Ascending aorta (tissue), 2 donors: ENCODE measurements at regions not wholly inside any gene's neighbourhood (a gene's known extent, or its start where the extent isn't known, plus 50 kb on each side); places are given as distances from the start of the nearest gene placed in this dataset.
A peak's percentile ranks its signal among the peaks of the same experiment; 100 is the strongest.

Experiments used
- DNase-seq, 2 donors: peaks; one replicate each; pipeline ENCODE4 v3.0.0-alpha.2; 2019; ENCODE audit warnings: low spot score in 2 of 2
- H3K27ac ChIP-seq, 2 donors: fragments of 200-600 bp; sonication (generic); one replicate each; pipeline ENCODE4 v1.5.1; 2016 to 2017; ENCODE audit warnings: mild to moderate bottlenecking in 1 of 2
- H3K27me3 ChIP-seq: fragments of 200-600 bp; sonication (generic); one replicate; pipeline ENCODE4 v1.5.1; 2017
- H3K36me3 ChIP-seq, 2 donors: fragments of 200-600 bp; sonication (generic); one replicate each; pipeline ENCODE4 v1.5.1; 2016
- H3K4me1 ChIP-seq, 2 donors: fragments of 200-600 bp; sonication (generic); one replicate each; pipeline ENCODE4 v1.5.1; 2016 to 2017; ENCODE audit warnings: mild to moderate bottlenecking in 1 of 2
- H3K4me3 ChIP-seq, 2 donors: fragments of 200-600 bp; sonication (generic); one replicate each; pipeline ENCODE4 v1.5.1; 2016 to 2017; ENCODE audit warnings: mild to moderate bottlenecking in 1 of 2
- H3K9me3 ChIP-seq, 2 donors: fragments of 200-600 bp; sonication (generic); one replicate each; pipeline ENCODE4 v1.5.1; 2016
- CTCF ChIP-seq, 3 experiments: fragments of 200-600 bp in 2 of 3; fragments of 450-650 bp in 1 of 3; sonication (generic) in 2 of 3; IDR thresholded peaks; one replicate each; pipeline ENCODE4 v1.5.1; 2016 to 2019; ENCODE audit warnings: antibody characterized with exemption in 3 of 3, mild to moderate bottlenecking in 1 of 3, moderate library complexity in 1 of 3
- intact Hi-C: fragments of 100-400 bp; cut with DNase I; formaldehyde crosslinking; loops from one replicate; pipeline ENCODE4 v1.15.1; 2023

DNA sequence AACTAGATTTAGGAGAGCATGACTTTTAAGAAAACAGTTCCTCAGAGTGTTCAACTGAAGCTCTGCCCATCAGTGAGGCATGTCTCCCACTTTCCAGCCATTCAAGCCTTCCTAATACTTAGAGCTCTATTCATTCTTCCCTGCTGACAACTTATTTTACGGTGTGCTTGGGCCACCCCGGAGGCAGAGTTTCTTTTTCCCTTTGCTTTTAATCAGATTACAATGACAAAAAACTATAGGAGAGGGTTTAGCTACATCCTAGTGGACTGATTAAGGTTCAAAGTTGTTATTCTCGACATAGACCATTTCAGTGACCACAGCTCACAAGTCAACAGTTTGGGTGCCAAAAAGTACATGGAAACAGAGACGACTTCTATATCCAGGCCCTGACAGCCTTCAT lies 167.8 kb upstream of the TRIB2 start:
- Histone ChIP-seq H3K36me3 (no peaks in the 10 kb centered on the region), H3K9me3 (no peaks in the 10 kb centered on the region), H3K4me1 (peaks cover 0 to 2% of the 10 kb centered on the region in 2 donors), H3K4me3 (no peak overlapping the region), H3K27me3 (no peaks in the 10 kb centered on the region), H3K27ac (peak overlapping the region in 1 of 2 donors; percentile 23)
- intact Hi-C loops = no loop called here
- DNase-seq = no peak
- TF ChIP-seq CTCF (IDR thresholded peaks at IDR 0.05) = no peak

GRCh38 chr2:12549641-12550040 lies 167.1 kb upstream of the TRIB2 start:
- no peak for DNase-seq
- Histone ChIP-seq H3K27ac (peak overlapping the region in 1 of 2 donors; percentile 23), H3K27me3 (no peaks in the 10 kb centered on the region), H3K9me3 (no peaks in the 10 kb centered on the region), H3K4me3 (no peak overlapping the region), H3K36me3 (no peaks in the 10 kb centered on the region), H3K4me1 (peaks cover 0 to 2% of the 10 kb centered on the region in 2 donors)
- no peak for TF ChIP-seq CTCF (IDR thresholded peaks at IDR 0.05)
- intact Hi-C loops = loop anchor here (10.0 kb wide), 1 partner anchor 225 kb away; no protein-coding TSS in a partner anchor

GRCh38 chr2:12552092-12552491 lies 164.6 kb upstream of the TRIB2 start:
- no peaks in the 10 kb centered on the region for H3K27me3 ChIP-seq
- H3K4me1 ChIP-seq = peaks cover 0 to 14% of the 10 kb centered on the region in 2 donors
- no peak overlapping the region for H3K4me3 ChIP-seq
- H3K36me3 ChIP-seq = no peaks in the 10 kb centered on the region
- intact Hi-C loops = loop anchor here (10.0 kb wide), 1 partner anchor 227 kb away; no protein-coding TSS in a partner anchor
- no peaks in the 10 kb centered on the region for H3K9me3 ChIP-seq
- H3K27ac ChIP-seq = no peak overlapping the region
- no peak for TF ChIP-seq CTCF (IDR thresholded peaks at IDR 0.05)
- no peak for DNase-seq

DNA sequence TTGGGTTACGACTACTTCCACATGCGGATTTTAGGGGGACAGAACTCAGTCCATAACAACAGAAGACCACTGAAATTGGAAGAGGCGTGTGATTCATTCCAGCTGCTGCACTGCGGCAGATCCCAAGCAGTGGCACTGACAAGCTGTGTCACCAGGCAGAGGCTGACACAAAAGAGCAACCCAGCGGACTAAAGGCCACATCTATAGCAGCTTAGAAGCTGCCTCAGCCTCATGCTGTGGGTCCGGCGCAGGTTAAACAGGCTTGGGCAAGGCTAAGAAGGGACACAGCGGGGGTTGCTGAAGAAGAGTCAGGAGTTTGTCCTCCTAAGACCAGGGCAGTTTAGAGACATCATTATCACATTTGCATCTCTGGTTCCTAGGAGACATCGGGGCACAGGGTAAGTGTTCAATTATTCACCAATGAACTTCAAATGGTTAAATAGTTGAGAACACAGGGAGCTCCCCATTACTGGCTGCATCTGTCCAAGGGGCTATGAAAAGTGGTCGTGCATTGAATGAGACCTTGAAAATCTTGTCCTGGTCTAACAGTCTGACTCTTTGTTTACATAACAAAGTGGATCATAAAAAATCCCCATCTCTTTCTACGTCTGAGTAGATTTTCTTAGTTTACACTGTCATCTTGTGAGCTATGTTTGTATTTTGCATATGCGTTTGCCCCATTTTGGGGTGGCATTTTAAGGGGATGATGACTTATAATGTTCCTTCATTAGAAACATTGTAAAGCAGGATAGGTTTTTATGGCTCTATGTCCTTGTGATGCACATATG lies 162.3 kb upstream of the TRIB2 start:
- DNase-seq = no peak
- H3K27ac ChIP-seq = peak overlapping the region; percentile 41 to 47
- no peak for TF ChIP-seq CTCF (IDR thresholded peaks at IDR 0.05)
- intact Hi-C loops = loop anchor here (5.0 to 10.0 kb wide), 2 partner anchors 163 to 230 kb away; partner anchors contain the start of gene TRIB2
- peaks cover 0 to 12% of the 10 kb centered on the region in 2 donors for H3K4me1 ChIP-seq
- no peaks in the 10 kb centered on the region for H3K27me3 ChIP-seq
- H3K4me3 ChIP-seq = no peak overlapping the region
- H3K9me3 ChIP-seq = no peaks in the 10 kb centered on the region
- no peaks in the 10 kb centered on the region for H3K36me3 ChIP-seq

DNA sequence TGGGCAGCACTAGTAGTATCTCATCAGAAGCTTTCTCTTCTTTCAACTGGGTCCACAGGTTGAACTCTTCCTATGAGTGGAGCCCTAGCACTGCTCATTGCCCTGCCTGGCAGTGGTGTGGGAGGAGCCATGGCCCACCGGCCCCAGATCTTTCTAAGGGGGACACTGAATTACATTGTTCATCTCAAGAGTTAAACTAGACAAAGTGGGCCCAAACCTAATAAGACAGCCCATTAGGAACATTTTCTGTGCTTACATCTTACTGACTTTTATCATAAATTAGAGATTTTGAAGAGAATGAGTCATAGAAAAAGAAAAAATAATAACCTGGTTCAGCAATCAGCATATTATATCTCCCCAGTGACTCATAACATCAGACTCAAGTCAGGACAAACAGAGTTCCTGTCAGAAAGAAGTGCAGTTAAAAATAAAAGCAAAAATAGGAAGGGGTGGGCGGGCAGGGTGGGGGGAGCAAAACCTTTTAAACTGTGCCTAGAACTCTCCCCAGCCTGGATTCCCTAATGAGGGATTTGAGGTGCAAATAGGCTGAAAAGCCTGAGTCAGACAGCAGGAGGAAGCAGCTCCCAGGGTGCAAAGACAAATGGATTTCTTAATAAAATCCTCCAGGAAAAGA lies 161.6 kb upstream of the TRIB2 start:
- TF ChIP-seq CTCF (IDR thresholded peaks at IDR 0.05) = peak in 1 of 3 experiments; percentile 26
- H3K36me3 ChIP-seq = no peaks in the 10 kb centered on the region
- intact Hi-C loops = loop anchor here (5.0 to 10.0 kb wide), 2 partner anchors 162 to 230 kb away; partner anchors contain the start of gene TRIB2
- no peaks in the 10 kb centered on the region for H3K9me3 ChIP-seq
- peaks cover 0 to 12% of the 10 kb centered on the region in 2 donors for H3K4me1 ChIP-seq
- no peak overlapping the region for H3K4me3 ChIP-seq
- H3K27me3 ChIP-seq = no peaks in the 10 kb centered on the region
- no peak for DNase-seq
- peak overlapping the region; percentile 41 to 47 for H3K27ac ChIP-seq
